Mammary epithelial cell (primary cell): ENCODE measurements at regions not wholly inside any gene's neighbourhood (a gene's known extent, or its start where the extent isn't known, plus 50 kb on each side); places are given as distances from the start of the nearest gene placed in this dataset.

Experiments used
- CTCF ChIP-seq, 2 donors: IDR thresholded peaks in 1 of 2; conservative IDR thresholded peaks in 1 of 2; 2 replicates each; pipeline ENCODE4 v1.5.1; 2011 to 2012; ENCODE audit warnings: inconsistent platforms in 2 of 2, low read length in 2 of 2, mild to moderate bottlenecking in 2 of 2, control low read depth in 1 of 2, low read depth in 1 of 2; ENCODE audit not compliant: insufficient read depth in 1 of 2; ENCODE audit errors: extremely low read depth in 1 of 2
- EZH2 ChIP-seq: IDR thresholded peaks from 2 replicates; pipeline ENCODE4 v1.6.1; 2012; ENCODE audit warnings: low read length, inconsistent platforms, borderline replicate concordance

- TF ChIP-seq CTCF (conservative IDR thresholded peaks at IDR 0.05 in 1 of 2, IDR thresholded peaks at IDR 0.05 in 1 of 2; ENCODE audit: extremely low read depth in 1 of 2, insufficient read depth in 1 of 2, low read depth in 1 of 2, low read length in 2 of 2): no peak
- no peak for TF ChIP-seq EZH2
These were observed 127.3 kb upstream of the ADGRL4 start for GRCh38 chr1:79133774-79134364.
